ENCODE measurements at regions not wholly inside any gene's neighbourhood (a gene's known extent, or its start where the extent isn't known, plus 50 kb on each side); places are given as distances from the start of the nearest gene placed in this dataset.

DNA sequence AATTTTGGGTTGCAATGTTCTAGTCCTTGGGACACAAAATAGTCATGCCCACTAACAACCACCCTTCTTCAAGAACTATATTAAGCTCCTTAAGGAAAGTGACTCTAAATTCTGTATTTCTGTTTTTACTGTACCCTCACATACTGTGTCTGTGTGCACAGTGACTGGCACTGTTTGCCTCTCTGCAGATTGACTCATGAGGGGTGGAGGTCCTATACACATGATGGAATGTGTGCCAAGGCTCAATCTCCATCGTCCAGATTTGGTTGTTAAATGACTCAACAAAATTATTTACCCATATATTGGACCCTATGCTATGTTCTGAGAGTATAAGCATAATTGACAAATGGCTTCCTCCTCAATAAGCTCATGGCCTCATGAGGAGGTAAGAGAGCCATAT lies 126.6 kb upstream of the CWC22 start:
- TF ChIP-seq, protein P1, sequence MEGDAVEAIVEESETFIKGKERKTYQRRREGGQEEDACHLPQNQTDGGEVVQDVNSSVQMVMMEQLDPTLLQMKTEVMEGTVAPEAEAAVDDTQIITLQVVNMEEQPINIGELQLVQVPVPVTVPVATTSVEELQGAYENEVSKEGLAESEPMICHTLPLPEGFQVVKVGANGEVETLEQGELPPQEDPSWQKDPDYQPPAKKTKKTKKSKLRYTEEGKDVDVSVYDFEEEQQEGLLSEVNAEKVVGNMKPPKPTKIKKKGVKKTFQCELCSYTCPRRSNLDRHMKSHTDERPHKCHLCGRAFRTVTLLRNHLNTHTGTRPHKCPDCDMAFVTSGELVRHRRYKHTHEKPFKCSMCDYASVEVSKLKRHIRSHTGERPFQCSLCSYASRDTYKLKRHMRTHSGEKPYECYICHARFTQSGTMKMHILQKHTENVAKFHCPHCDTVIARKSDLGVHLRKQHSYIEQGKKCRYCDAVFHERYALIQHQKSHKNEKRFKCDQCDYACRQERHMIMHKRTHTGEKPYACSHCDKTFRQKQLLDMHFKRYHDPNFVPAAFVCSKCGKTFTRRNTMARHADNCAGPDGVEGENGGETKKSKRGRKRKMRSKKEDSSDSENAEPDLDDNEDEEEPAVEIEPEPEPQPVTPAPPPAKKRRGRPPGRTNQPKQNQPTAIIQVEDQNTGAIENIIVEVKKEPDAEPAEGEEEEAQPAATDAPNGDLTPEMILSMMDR (IDR thresholded peaks at IDR 0.05): no peak
- TF ChIP-seq POLR2AphosphoS5 (IDR thresholded peaks at IDR 0.05; ENCODE audit: low read depth, low read length) (no peak), SIN3A (IDR thresholded peaks at IDR 0.05; ENCODE audit: borderline replicate concordance, insufficient read depth, low read depth, low read length) (no peak), TCF7L2 (IDR thresholded peaks at IDR 0.05; ENCODE audit: low read depth, low read length) (no peak)
- TF ChIP-seq, protein P2, sequence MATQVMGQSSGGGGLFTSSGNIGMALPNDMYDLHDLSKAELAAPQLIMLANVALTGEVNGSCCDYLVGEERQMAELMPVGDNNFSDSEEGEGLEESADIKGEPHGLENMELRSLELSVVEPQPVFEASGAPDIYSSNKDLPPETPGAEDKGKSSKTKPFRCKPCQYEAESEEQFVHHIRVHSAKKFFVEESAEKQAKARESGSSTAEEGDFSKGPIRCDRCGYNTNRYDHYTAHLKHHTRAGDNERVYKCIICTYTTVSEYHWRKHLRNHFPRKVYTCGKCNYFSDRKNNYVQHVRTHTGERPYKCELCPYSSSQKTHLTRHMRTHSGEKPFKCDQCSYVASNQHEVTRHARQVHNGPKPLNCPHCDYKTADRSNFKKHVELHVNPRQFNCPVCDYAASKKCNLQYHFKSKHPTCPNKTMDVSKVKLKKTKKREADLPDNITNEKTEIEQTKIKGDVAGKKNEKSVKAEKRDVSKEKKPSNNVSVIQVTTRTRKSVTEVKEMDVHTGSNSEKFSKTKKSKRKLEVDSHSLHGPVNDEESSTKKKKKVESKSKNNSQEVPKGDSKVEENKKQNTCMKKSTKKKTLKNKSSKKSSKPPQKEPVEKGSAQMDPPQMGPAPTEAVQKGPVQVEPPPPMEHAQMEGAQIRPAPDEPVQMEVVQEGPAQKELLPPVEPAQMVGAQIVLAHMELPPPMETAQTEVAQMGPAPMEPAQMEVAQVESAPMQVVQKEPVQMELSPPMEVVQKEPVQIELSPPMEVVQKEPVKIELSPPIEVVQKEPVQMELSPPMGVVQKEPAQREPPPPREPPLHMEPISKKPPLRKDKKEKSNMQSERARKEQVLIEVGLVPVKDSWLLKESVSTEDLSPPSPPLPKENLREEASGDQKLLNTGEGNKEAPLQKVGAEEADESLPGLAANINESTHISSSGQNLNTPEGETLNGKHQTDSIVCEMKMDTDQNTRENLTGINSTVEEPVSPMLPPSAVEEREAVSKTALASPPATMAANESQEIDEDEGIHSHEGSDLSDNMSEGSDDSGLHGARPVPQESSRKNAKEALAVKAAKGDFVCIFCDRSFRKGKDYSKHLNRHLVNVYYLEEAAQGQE (IDR thresholded peaks at IDR 0.05; ENCODE audit: insufficient read depth in 1 of 2, low read depth in 2 of 2, low read length in 1 of 2): no peak
